ENCODE measurements at regions not wholly inside any gene's neighbourhood (a gene's known extent, or its start where the extent isn't known, plus 50 kb on each side); places are given as distances from the start of the nearest gene placed in this dataset.

GRCh38 chrX:26070882-26071281 is 67.3 kb upstream of the MAGEB18 start:
- DNase-seq, result no peak

DNA sequence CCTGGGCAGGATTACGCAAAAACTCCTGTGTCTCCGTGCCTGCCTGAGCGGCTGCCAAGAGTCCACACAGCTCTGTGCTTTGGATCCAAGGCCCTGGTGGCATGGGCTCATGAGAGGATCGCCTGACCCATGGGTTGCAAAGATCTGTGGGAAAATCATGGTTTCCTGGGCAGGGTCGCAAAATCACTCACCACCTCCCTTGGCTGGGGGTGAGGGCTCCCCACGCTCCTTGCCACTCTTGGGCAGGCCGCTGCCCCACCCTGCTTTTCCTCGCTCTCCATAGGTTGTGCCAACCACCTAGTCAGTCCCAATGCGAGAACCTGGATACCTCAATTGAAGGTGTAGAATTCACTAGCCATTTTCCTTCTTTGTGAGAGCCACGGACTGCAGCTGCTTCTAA is 66.5 kb upstream of the MAGEB18 start:
- DNase-seq, result no peak

DNA sequence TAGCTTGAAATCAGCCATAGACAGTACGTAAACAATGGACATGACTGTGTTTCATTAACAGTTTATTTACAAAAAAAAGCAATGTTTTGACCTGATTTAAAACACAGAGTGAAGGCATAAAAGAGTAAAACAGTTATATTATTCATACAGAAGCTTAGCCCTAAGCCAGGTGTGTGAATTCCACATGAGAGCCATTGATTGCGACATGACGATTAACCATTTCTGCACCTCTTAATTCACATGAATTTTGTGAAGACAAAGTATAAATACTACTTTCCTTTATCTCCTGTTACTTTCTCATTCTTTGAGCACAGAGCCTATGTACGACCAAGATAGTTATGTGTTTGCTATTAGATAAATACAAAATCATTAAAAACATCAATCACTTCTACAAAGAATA is 55.0 kb upstream of the MAGEB18 start:
- DNase-seq, result no peak

Measured in SW 1271 (cell line).